ENCODE measurements at regions not wholly inside any gene's neighbourhood (a gene's known extent, or its start where the extent isn't known, plus 50 kb on each side); places are given as distances from the start of the nearest gene placed in this dataset.
A peak's percentile ranks its signal among the peaks of the same experiment; 100 is the strongest.

DNA sequence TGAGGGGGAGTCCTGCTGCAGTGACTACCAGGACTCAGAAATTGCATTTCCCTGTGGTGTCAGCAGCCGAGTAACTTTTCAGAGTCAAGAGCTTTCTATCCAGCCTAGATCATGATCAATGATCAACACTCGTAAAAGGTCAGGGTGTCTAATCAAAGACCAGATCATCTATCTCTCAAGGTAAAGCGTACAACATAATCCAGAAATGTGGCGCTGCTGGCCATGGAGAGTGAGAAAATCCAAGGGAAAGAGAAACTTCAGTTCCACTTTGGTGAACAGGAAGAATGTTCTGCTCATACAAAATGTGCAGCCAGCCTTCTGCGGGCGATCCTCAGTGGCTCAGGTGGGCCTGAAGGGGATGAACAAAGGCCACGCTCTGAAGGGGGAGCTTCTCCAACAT, 1005.8 kb upstream of the NR2F2 start:
- TF ChIP-seq, protein P1, sequence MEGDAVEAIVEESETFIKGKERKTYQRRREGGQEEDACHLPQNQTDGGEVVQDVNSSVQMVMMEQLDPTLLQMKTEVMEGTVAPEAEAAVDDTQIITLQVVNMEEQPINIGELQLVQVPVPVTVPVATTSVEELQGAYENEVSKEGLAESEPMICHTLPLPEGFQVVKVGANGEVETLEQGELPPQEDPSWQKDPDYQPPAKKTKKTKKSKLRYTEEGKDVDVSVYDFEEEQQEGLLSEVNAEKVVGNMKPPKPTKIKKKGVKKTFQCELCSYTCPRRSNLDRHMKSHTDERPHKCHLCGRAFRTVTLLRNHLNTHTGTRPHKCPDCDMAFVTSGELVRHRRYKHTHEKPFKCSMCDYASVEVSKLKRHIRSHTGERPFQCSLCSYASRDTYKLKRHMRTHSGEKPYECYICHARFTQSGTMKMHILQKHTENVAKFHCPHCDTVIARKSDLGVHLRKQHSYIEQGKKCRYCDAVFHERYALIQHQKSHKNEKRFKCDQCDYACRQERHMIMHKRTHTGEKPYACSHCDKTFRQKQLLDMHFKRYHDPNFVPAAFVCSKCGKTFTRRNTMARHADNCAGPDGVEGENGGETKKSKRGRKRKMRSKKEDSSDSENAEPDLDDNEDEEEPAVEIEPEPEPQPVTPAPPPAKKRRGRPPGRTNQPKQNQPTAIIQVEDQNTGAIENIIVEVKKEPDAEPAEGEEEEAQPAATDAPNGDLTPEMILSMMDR (IDR thresholded peaks at IDR 0.05; ENCODE audit: partially characterized antibody, unreplicated experiment) = no peak
- Mint-ChIP-seq H3K9me3 (ENCODE audit: unreplicated experiment) (no peaks in the 10 kb centered on the region), H3K4me3 (ENCODE audit: unreplicated experiment) (no peak overlapping the region), H3K27ac (ENCODE audit: unreplicated experiment) (no peak overlapping the region), H3K27me3 (ENCODE audit: unreplicated experiment) (peaks cover 3% of the 10 kb centered on the region), H3K36me3 (ENCODE audit: unreplicated experiment) (no peaks in the 10 kb centered on the region), H3K4me1 (ENCODE audit: low read depth, unreplicated experiment) (no peaks in the 10 kb centered on the region)
- DNase-seq = no peak

DNA sequence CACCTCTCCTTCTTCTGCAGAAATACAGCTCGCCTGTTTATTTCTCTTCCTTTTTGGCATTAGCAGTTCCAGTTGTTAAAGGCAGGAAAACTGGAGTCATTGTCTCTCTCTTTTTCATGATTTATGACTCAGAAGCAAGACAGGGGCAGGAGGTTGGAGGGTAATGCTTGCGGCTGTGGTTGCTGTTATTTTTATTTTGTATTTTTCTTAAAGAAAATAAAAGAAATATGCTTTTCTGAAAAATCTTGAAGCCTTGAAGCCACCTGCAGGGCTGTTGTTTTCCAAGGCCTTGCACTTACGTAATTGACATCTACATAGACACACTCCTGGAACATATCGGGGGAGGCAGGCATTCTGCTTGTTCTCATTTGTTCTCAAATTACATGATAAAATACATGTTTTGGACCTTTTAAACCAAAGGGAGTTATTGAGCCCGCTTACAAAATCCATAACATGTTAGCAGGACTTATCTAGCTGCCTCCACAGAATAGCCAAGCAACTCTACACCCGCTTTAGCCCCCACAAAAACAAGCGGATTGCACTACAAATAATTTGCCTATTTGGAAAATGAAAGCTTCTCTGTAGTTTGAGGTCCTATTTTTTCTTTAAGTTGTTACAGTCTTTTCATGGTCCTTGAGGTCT, 1004.6 kb upstream of the NR2F2 start:
- Mint-ChIP-seq H3K9me3 (ENCODE audit: unreplicated experiment) (no peaks in the 10 kb centered on the region), H3K27ac (ENCODE audit: unreplicated experiment) (no peak overlapping the region), H3K36me3 (ENCODE audit: unreplicated experiment) (no peaks in the 10 kb centered on the region), H3K27me3 (ENCODE audit: unreplicated experiment) (peaks cover 3% of the 10 kb centered on the region), H3K4me3 (ENCODE audit: unreplicated experiment) (peak overlapping the region; percentile 65), H3K4me1 (ENCODE audit: low read depth, unreplicated experiment) (no peaks in the 10 kb centered on the region)
- TF ChIP-seq, protein P1 (IDR thresholded peaks at IDR 0.05; ENCODE audit: partially characterized antibody, unreplicated experiment) = no peak
- no peak for DNase-seq

DNA sequence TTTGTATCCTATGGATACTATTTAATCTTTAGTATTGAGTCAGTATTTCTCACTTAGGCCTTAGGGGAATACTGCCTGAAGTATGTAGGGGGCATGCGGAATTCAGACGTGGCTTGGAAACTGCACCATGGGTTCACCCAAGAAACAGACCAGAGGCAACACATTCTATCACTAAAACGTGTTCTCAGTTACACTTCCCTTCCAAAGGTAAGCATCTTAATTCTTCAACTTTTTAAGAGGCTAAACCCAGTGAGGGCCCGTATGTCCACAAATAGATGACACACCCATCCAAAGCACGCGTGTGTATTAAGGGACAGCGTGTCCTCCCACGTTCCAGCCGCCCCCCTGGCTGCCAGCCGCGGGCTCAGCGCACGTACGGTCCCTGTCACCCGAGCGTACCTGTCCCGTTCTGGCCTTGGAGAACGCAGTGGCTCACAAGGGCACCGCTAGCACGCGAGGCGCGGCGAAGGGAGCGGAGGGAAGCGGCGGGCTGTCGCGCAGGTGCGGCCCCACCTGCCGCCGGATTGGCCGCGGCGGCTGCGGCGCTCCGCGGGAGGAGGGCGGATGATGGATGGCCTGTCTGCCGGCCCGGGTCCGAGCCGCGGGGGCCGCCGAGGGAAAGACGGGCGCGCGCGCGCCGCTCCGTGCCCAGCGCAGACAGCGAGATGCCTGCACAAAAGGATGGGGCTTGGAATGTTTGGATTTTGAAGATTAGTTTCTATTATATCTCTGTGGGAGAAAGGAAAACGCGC, 1003.9 kb upstream of the NR2F2 start:
- TF ChIP-seq, protein P1 (IDR thresholded peaks at IDR 0.05; ENCODE audit: partially characterized antibody, unreplicated experiment) = no peak
- Mint-ChIP-seq H3K27me3 (ENCODE audit: unreplicated experiment) (peaks cover 3% of the 10 kb centered on the region), H3K27ac (ENCODE audit: unreplicated experiment) (no peak overlapping the region), H3K4me1 (ENCODE audit: low read depth, unreplicated experiment) (no peaks in the 10 kb centered on the region), H3K9me3 (ENCODE audit: unreplicated experiment) (no peaks in the 10 kb centered on the region), H3K36me3 (ENCODE audit: unreplicated experiment) (no peaks in the 10 kb centered on the region), H3K4me3 (ENCODE audit: unreplicated experiment) (peak overlapping the region; percentile 90)
- DNase-seq = peak; percentile 21

DNA sequence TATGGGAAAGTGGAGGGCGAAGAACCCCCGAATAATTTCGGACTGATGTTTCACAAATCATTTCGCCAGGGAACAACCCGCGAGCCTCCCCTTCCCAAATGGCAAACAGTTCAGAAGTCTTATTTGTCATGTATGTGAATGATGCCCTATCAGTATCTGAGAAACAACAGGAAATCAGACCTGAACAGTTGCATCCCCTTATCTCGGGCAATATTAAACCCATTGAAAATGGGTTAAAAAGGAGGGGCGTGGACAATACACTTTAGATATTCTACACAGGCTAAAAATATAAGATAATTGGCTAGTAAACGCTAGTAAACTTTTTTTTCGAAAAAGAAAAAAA, 1003.3 kb upstream of the NR2F2 start:
- Mint-ChIP-seq H3K36me3 (ENCODE audit: unreplicated experiment) (no peaks in the 10 kb centered on the region), H3K4me1 (ENCODE audit: low read depth, unreplicated experiment) (no peaks in the 10 kb centered on the region), H3K27ac (ENCODE audit: unreplicated experiment) (no peak overlapping the region), H3K4me3 (ENCODE audit: unreplicated experiment) (peak overlapping the region; percentile 90), H3K9me3 (ENCODE audit: unreplicated experiment) (no peaks in the 10 kb centered on the region), H3K27me3 (ENCODE audit: unreplicated experiment) (peaks cover 3% of the 10 kb centered on the region)
- TF ChIP-seq, protein P1 (IDR thresholded peaks at IDR 0.05; ENCODE audit: partially characterized antibody, unreplicated experiment) = no peak
- DNase-seq = no peak

DNA sequence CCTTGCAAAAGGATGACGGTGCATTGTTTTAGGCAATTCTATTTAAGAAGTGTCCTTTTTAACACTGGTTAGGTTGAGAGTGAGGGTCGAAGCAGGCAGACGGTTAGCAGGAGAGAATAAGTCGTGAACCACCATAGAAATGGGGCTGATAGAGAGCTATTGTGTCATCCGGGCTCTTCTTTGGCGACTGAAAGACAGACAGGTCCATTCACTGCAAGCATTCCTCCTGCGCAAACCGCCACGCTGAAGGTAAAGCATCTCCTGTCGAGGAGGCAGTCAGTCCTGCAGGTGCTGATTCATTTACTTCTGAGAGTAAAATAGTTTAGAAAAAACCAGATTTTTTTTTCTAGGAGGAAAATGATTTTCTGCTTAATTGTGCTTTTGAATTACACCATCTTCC, 1002.8 kb upstream of the NR2F2 start:
- Mint-ChIP-seq H3K9me3 (ENCODE audit: unreplicated experiment) (no peaks in the 10 kb centered on the region), H3K4me1 (ENCODE audit: low read depth, unreplicated experiment) (no peaks in the 10 kb centered on the region), H3K4me3 (ENCODE audit: unreplicated experiment) (no peak overlapping the region), H3K27me3 (ENCODE audit: unreplicated experiment) (peaks cover 4% of the 10 kb centered on the region), H3K27ac (ENCODE audit: unreplicated experiment) (no peak overlapping the region), H3K36me3 (ENCODE audit: unreplicated experiment) (no peaks in the 10 kb centered on the region)
- DNase-seq = no peak
- TF ChIP-seq, protein P1 (IDR thresholded peaks at IDR 0.05; ENCODE audit: partially characterized antibody, unreplicated experiment) = no peak

Measured in glutamatergic neuron (in vitro differentiated cells).